Small intestine (tissue), 7 donors: ENCODE measurements at regions not wholly inside any gene's neighbourhood (a gene's known extent, or its start where the extent isn't known, plus 50 kb on each side); places are given as distances from the start of the nearest gene placed in this dataset.
"Not testable (repeated sequence)": the region's sequence is repeated elsewhere in the genome, so short reads cannot be mapped to it uniquely, and the experiment has no call there.

Experiments
- DNase-seq, 2 donors: peaks; one replicate each; pipeline versions ENCODE4 v3.0.0 to v3.0.0-alpha.2; 2013
- FAIRE-seq: peaks from 2 replicates; lab custom pipeline; 2012; peaks lifted over from hg19 to GRCh38; lab: Jason Lieb, UNC
- H3K27ac ChIP-seq, 3 donors: one replicate each; pipeline ENCODE4 v1.5.1; 2013; ENCODE audit warnings: low read length in 2 of 3, mild to moderate bottlenecking in 2 of 3, control low read depth in 1 of 3, inconsistent platforms in 1 of 3, low read depth in 1 of 3, moderate library complexity in 1 of 3
- H3K27me3 ChIP-seq, 3 donors: one replicate each; pipeline ENCODE4 v1.6.1; 2013; ENCODE audit warnings: low read length in 3 of 3, inconsistent platforms in 1 of 3; ENCODE audit not compliant: control insufficient read depth in 3 of 3, insufficient read depth in 3 of 3
- H3K36me3 ChIP-seq, 3 donors: one replicate each; pipeline ENCODE4 v1.6.1; 2013; ENCODE audit warnings: low read length in 3 of 3, inconsistent platforms in 1 of 3, low read depth in 1 of 3, mild to moderate bottlenecking in 1 of 3, moderate library complexity in 1 of 3; ENCODE audit not compliant: control insufficient read depth in 3 of 3, insufficient read depth in 2 of 3
- H3K4me1 ChIP-seq, 3 donors: one replicate each; pipeline ENCODE4 v1.6.1; 2013; ENCODE audit warnings: low read length in 2 of 3, inconsistent platforms in 1 of 3, low read depth in 1 of 3, mild to moderate bottlenecking in 1 of 3, moderate library complexity in 1 of 3; ENCODE audit not compliant: control insufficient read depth in 3 of 3, insufficient read depth in 2 of 3
- H3K4me3 ChIP-seq, 3 donors: one replicate each; pipeline ENCODE4 v1.5.1; 2013; ENCODE audit warnings: low read length in 3 of 3, control low read depth in 1 of 3, inconsistent platforms in 1 of 3, low read depth in 1 of 3, mild to moderate bottlenecking in 1 of 3, moderate library complexity in 1 of 3
- H3K9me3 ChIP-seq, 2 donors: one replicate each; pipeline ENCODE4 v1.6.1; 2013; ENCODE audit warnings: low read depth in 1 of 2, low read length in 1 of 2; ENCODE audit not compliant: control insufficient read depth in 2 of 2, insufficient read depth in 1 of 2
- WGBS, 3 donors: extraction: QIAGEN DNeasy Blood & Tissue Kit; methylation state at CpG; one replicate each; pipeline ENCODE4 v1.1.7; 2013; 5-methylcytosine and 5-hydroxymethylcytosine counted together
- donor health status: healthy with polysubstance abuse.
- donor health status: control.
- donor health status: control.
- donor health status: Bipolar disorder and iron deficiency.
- donor health status: healthy.

GRCh38 chr1:102724741-102725140 lies 383.6 kb downstream of the COL11A1 start:
- no peaks in the 10 kb centered on the region for H3K36me3 ChIP-seq
- H3K9me3 ChIP-seq, result no peaks in the 10 kb centered on the region
- no peaks in the 10 kb centered on the region for H3K4me1 ChIP-seq
- H3K27ac ChIP-seq, result no peak overlapping the region
- FAIRE-seq (no peak), DNase-seq (no peak)
- no peaks in the 10 kb centered on the region for H3K27me3 ChIP-seq
- 75 to 93% (median 90%) methylated on average over 1 of the region's 1 CpG for WGBS, 3 donors
- H3K4me3 ChIP-seq, result no peak overlapping the region

- whole genome bisulfite sequencing, 3 donors, result 71 to 85% (median 74%) methylated on average over 4 of the region's 4 CpGs
- no peak for DNase-seq
- no peaks in the 10 kb centered on the region for H3K36me3 ChIP-seq
- no peak overlapping the region for H3K27ac ChIP-seq
- H3K9me3 ChIP-seq, result no peaks in the 10 kb centered on the region
- H3K4me1 ChIP-seq, result no peaks in the 10 kb centered on the region
- no peaks in the 10 kb centered on the region for H3K27me3 ChIP-seq
- FAIRE-seq, result no peak
- H3K4me3 ChIP-seq, result no peak overlapping the region
These were observed 393.2 kb downstream of the COL11A1 start for GRCh38 chr1:102715150-102715549.

- Histone ChIP-seq H3K27me3 (no peaks in the 10 kb centered on the region), H3K36me3 (no peaks in the 10 kb centered on the region), H3K4me1 (no peaks in the 10 kb centered on the region), H3K4me3 (no peak overlapping the region), H3K27ac (no peak overlapping the region), H3K9me3 (no peaks in the 10 kb centered on the region)
- FAIRE-seq (no peak), DNase-seq (no peak)
- WGBS, 3 donors, result 64 to 69% (median 68%) methylated on average over 1 of the region's 1 CpG
These were observed 408.8 kb downstream of the COL11A1 start for GRCh38 chr1:102699524-102699923.

- Histone ChIP-seq H3K4me3 (no peak overlapping the region), H3K27ac (no peak overlapping the region), H3K27me3 (no peaks in the 10 kb centered on the region), H3K36me3 (no peaks in the 10 kb centered on the region), H3K4me1 (no peaks in the 10 kb centered on the region), H3K9me3 (no peaks in the 10 kb centered on the region)
- no peak for FAIRE-seq
- WGBS, 3 donors, result 78 to 88% (median 87%) methylated on average over 1 of the region's 1 CpG
- DNase-seq, result no peak
These were observed 415.0 kb downstream of the COL11A1 start for GRCh38 chr1:102693345-102693744.

DNA sequence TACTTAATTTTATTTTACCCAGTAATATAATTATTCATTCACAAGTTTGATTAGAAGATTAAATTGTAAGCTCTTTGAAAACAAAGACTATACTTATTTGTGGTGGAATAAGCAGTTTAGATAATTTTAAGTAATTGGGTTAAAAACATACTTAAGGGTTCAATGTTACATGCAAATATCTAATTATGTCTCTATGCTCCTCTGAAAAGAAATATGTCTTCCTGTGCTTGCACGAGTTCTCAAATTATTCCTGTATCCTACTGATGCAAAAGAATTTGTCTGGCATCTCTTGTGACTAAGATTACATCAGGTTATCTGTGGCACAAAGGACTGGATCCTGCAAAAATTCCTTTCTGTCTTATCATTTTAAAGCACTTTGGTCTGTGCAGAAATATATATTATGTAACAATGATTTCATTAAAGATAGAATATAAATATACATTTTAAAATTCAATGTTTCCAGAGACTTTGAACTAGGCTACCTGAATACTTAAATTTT lies 416.7 kb downstream of the COL11A1 start:
- 34 to 43% (median 40%) methylated on average over 1 of the region's 1 CpG for WGBS, 3 donors
- no peak for DNase-seq
- no peaks in the 10 kb centered on the region for H3K9me3 ChIP-seq
- no peaks in the 10 kb centered on the region for H3K27me3 ChIP-seq
- FAIRE-seq, result no peak
- H3K4me3 ChIP-seq, result no peak overlapping the region
- no peaks in the 10 kb centered on the region for H3K36me3 ChIP-seq
- H3K27ac ChIP-seq, result no peak overlapping the region
- H3K4me1 ChIP-seq, result no peaks in the 10 kb centered on the region

- DNase-seq (no peak), FAIRE-seq (no peak)
- Histone ChIP-seq H3K4me3 (no peak overlapping the region), H3K27me3 (no peaks in the 10 kb centered on the region), H3K9me3 (no peaks in the 10 kb centered on the region), H3K27ac (no peak overlapping the region), H3K4me1 (no peaks in the 10 kb centered on the region), H3K36me3 (no peaks in the 10 kb centered on the region)
- WGBS, 3 donors, result 74 to 93% (median 74%) methylated on average over 2 of the region's 2 CpGs
These were observed 420.9 kb downstream of the COL11A1 start for GRCh38 chr1:102687383-102687782.

DNA sequence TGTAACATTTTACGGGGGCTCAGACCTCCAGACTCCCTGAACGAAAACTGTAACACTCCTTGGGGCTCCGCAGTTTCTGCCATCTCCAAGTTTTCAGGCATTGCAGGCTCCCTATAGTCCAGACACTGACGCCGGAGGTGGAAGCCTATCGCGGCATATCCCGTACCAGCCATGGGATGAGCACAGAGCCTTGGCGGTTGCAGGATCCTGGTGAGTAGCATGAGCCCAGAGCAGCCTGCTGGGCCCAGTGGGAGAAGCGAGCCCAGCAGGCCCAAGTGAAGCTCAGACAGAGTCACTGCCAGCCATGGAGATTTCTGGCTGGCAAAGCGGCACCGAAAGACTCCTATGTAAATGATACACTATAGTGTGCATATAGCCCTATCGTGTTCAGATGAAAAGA lies 446.8 kb downstream of the COL11A1 start:
- Histone ChIP-seq H3K9me3 (peaks cover 0 to 3% of the 10 kb centered on the region in 2 donors), H3K27me3 (no peaks in the 10 kb centered on the region), H3K27ac (no peak overlapping the region), H3K4me3 (no peak overlapping the region), H3K36me3 (no peaks in the 10 kb centered on the region), H3K4me1 (no peaks in the 10 kb centered on the region)
- 93 to 95% (median 93%) methylated on average over 13 of the region's 13 CpGs for WGBS, 3 donors
- DNase-seq, result no peak
- FAIRE-seq, result no peak

DNA sequence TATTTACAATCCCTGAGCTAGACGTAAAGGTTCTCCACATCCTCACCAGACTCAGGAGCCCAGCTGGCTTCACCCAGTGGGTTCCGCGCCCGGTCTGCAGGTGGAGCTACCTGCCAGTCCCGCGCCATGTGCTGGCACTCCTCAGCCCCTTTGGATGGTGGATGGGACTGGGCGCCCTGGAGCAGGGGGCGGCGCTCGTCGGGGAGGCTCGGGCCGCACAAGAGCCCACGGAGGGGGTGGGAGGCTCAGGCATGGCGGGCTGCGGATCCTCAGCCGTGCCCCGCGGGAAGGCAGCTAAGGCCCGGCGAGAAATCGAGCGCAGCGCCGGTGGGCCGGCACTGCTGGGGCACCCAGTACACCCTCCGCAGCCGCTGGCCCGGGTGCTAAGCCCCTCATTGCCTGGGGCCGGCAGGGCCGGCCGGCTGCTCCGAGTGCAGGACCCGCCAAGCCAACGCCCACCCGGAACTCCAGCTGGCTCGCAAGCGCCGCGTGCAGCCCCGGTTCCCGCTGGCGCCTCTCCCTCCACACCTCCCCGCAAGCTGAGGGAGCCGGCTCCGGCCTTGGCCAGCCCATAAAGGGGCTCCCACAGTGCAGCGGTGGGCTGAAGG lies 448.3 kb downstream of the COL11A1 start:
- not testable (repeated sequence) for H3K27me3 ChIP-seq, H3K9me3 ChIP-seq, H3K36me3 ChIP-seq, DNase-seq, FAIRE-seq, H3K27ac ChIP-seq, H3K4me1 ChIP-seq, H3K4me3 ChIP-seq
- 92 to 97% (median 96%) methylated on average over 22 to 47 of the region's 47 CpGs for WGBS, 3 donors

DNA sequence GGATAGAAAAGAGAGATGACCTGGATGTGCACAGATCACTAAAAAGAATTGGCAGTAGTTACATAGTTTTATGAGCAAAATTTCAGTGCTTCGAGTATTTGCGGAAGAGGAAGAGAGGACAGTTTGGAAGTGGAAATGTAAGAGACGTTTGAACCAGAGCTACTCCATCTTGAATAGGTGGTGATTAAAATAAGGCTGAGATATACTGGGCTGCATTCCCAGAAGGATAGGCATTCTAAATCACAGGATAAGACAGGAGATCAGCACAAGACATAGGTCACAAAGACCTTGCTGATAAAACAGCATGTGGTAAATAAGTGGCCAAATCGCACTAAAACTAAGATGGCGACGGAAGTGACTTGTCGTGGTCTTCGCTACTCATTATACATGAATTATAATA lies 453.3 kb downstream of the COL11A1 start:
- 93 to 97% (median 93%) methylated on average over 8 of the region's 8 CpGs for WGBS, 3 donors
- FAIRE-seq, result no peak
- DNase-seq, result no peak
- Histone ChIP-seq H3K9me3 (no peaks in the 10 kb centered on the region), H3K4me3 (no peak overlapping the region), H3K36me3 (no peaks in the 10 kb centered on the region), H3K27ac (no peak overlapping the region), H3K4me1 (no peaks in the 10 kb centered on the region), H3K27me3 (no peaks in the 10 kb centered on the region)
